PC-3 (cell line): ENCODE measurements at regions not wholly inside any gene's neighbourhood (a gene's known extent, or its start where the extent isn't known, plus 50 kb on each side); places are given as distances from the start of the nearest gene placed in this dataset.

Source experiments
- ATAC-seq: fragments of 200-7000 bp; cut with Tn5 transposase; 2 replicates; pipeline ENCODE4 v1.9.1; 2020; ENCODE audit warnings: mild to moderate bottlenecking, moderate library complexity
- BruUV-seq: library from RNA; stranded (reverse); fragments of 400-500 nt; replicated peaks from 2 replicates; lab custom pipeline; 2021; lab: Mats Ljungman, UMichigan
- CTCF ChIA-PET: fragments of 300-600 bp; sonication (Branson Sonifier 250); formaldehyde crosslinking; loops from one replicate; lab custom pipeline; 2022; ENCODE audit warnings: antibody characterized with exemption; lab: Charles Lee
- POLR2A ChIA-PET: fragments of 300-600 bp; sonication (Branson Sonifier 250); formaldehyde crosslinking; loops from one replicate; lab custom pipeline; 2022; ENCODE audit warnings: antibody characterized with exemption; ENCODE audit not compliant: unreplicated experiment; lab: Charles Lee
- DNase-seq: peaks from one replicate; pipeline ENCODE4 v3.0.0-alpha.2; 2015
- H2AFZ ChIP-seq: fragments of 300-600 bp; sonication (generic); 2 replicates; pipeline ENCODE4 v1.6.0; 2016; ENCODE audit warnings: antibody characterized with exemption, low read length
- H3F3A ChIP-seq: fragments of 300-600 bp; sonication (generic); one replicate; pipeline ENCODE4 v1.6.0; 2017; ENCODE audit warnings: antibody characterized with exemption, low read length, control low read depth, mild to moderate bottlenecking; ENCODE audit not compliant: unreplicated experiment
- H3K27ac ChIP-seq: fragments of 300-600 bp; sonication (generic); 2 replicates; pipeline ENCODE4 v1.5.1; 2016; ENCODE audit warnings: mild to moderate bottlenecking, low read length
- H3K27me3 ChIP-seq: fragments of 300-600 bp; sonication (generic); 2 replicates; pipeline ENCODE4 v1.6.1; 2016; ENCODE audit warnings: low read length, mixed read lengths
- H3K36me3 ChIP-seq: fragments of 300-600 bp; sonication (generic); 2 replicates; pipeline ENCODE4 v1.6.1; 2016; ENCODE audit warnings: low read depth, mixed run types, low read length, mixed read lengths
- H3K4me1 ChIP-seq: fragments of 300-600 bp; sonication (generic); 2 replicates; pipeline ENCODE4 v1.5.1; 2016; ENCODE audit warnings: low read length; ENCODE audit not compliant: insufficient read depth
- H3K4me2 ChIP-seq: fragments of 300-600 bp; sonication (generic); 2 replicates; pipeline ENCODE4 v1.6.0; 2016; ENCODE audit warnings: low read length
- H3K4me3 ChIP-seq: fragments of 300-600 bp; sonication (generic); 2 replicates; pipeline ENCODE4 v1.5.1; 2016; ENCODE audit warnings: mild to moderate bottlenecking, low read length, mixed read lengths
- H3K79me2 ChIP-seq: fragments of 300-600 bp; sonication (generic); 2 replicates; pipeline ENCODE4 v1.6.1; 2017; ENCODE audit warnings: low read length, mixed read lengths
- H3K9ac ChIP-seq: fragments of 300-600 bp; sonication (generic); 2 replicates; pipeline ENCODE4 v1.6.0; 2016; ENCODE audit warnings: mild to moderate bottlenecking, low read length
- H3K9me2 ChIP-seq: fragments of 300-600 bp; sonication (generic); replicated peaks from 2 replicates; pipeline ENCODE4 v1.6.1; 2016; ENCODE audit warnings: mixed run types, low read length, mixed read lengths
- H3K9me3 ChIP-seq: fragments of 300-600 bp; sonication (generic); 2 replicates; pipeline ENCODE4 v1.6.1; 2016; ENCODE audit warnings: low read length, mixed read lengths
- H4K20me1 ChIP-seq: fragments of 300-600 bp; sonication (generic); 2 replicates; pipeline ENCODE4 v1.6.1; 2016; ENCODE audit warnings: low read length, mixed read lengths
- EZH2 ChIP-seq: fragments of 300-600 bp; sonication (generic); IDR thresholded peaks from one replicate; pipeline ENCODE4 v1.6.1; 2017; ENCODE audit warnings: antibody characterized with exemption, mild to moderate bottlenecking, low read length; ENCODE audit not compliant: unreplicated experiment
- EZH2phosphoT487 ChIP-seq: fragments of 300-600 bp; sonication (generic); IDR thresholded peaks from 2 replicates; pipeline ENCODE4 v1.6.1; 2018; ENCODE audit warnings: mild to moderate bottlenecking, antibody characterized with exemption, low read length, borderline replicate concordance
- intact Hi-C: fragments of 100-400 bp; cut with micrococcal nuclease; formaldehyde crosslinking; loops from 2 replicates; pipeline ENCODE4 v1.9.0; 2023
- TF ChIP-seq, protein P1 (sequence below): fragments of 300-600 bp; sonication (generic); conservative IDR thresholded peaks from 2 replicates; pipeline ENCODE4 v1.5.1; 2017; ENCODE audit warnings: antibody characterized with exemption, low read depth, mild to moderate bottlenecking, low read length

DNA sequence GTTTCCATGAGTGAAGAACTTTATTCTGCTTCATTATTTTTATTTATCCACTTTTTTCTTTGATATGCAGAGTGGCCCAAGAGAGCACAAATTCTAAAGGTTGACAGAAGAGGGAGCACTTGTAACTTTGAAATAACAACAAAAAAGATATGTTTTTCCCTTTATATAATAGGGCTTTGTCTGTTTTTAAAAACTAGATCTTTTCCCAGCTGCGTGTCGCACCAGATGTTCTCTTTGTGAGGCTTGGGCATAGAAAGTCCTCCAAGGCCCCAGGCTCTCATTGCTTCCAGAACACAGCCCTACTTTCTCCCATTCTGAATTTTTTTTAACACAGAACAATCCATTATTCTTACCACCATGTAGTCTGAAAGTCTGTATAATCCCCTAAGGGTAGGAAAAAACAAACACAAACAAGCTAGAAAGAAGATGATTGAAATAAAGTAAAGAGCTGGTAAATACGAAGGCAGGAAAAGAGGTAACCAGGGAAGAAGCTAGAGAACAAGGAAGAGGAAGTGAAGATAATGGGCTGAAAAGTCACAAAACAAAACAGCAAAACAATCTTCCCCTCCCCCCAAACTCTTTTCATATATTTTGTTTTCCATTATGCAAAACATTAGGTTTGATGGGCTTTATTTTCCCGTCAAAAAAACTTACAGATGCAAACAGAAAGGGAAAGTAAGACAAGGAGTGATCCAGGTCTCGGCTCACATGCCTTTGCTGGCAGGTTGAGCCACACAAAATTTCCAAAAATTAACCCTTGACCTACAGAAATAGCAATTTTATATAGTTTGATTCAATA lies 160.4 kb downstream of the ABCA8 start:
- Histone ChIP-seq H3K27ac (no peak overlapping the region), H3K4me2 (peak overlapping the region; percentile 47)
- CTCF ChIA-PET, result interaction anchor here (0.5 to 1.3 kb wide), 9 partner anchors 22 to 532 kb away, joined by 3 to 8 read pairs (median 4); partner anchors contain the start of gene ABCA5

DNA sequence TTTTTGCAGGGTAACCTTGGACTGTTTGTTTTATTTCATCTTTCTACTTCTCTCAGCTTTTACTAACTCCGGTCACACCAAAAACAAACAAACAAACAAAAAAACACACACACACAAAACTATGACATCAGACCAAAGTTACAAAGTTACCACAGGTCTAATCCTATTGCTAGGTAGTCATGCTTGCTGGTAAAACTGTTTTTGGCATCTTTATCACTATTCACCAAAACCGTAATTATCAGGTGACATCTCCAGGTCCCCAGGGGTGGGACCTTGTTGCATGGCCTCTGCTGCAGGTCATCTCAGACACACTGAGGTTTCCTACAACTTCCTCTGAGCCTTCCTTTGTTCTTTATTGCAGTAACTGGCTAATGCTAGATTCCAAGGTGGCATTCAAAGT lies 162.3 kb downstream of the ABCA8 start:
- H3K4me2 ChIP-seq, result no peak overlapping the region
- no TSS peak for BruUV-seq
- H3K27ac ChIP-seq, result no peak overlapping the region
- no peak overlapping the region for H3K4me3 ChIP-seq
- ATAC-seq, result no peak
- no peaks in the 10 kb centered on the region for H4K20me1 ChIP-seq
- H3K4me1 ChIP-seq, result peaks cover 25% of the 10 kb centered on the region
- ChIA-PET POLR2A (no interaction called here), CTCF (no interaction called here)
- no peaks in the 10 kb centered on the region for H3F3A ChIP-seq
- DNase-seq, result no peak
- no peaks in the 10 kb centered on the region for H3K9me2 ChIP-seq
- H2AFZ ChIP-seq, result no peak overlapping the region
- intact Hi-C loops, result loop anchor here (5.0 kb wide), 2 partner anchors 44 to 69 kb away; no protein-coding TSS in a partner anchor
- H3K27me3 ChIP-seq, result no peaks in the 10 kb centered on the region
- H3K9ac ChIP-seq, result no peak overlapping the region
- TF ChIP-seq EZH2 (no peak), EZH2phosphoT487 (no peak)
- TF ChIP-seq, protein P1, sequence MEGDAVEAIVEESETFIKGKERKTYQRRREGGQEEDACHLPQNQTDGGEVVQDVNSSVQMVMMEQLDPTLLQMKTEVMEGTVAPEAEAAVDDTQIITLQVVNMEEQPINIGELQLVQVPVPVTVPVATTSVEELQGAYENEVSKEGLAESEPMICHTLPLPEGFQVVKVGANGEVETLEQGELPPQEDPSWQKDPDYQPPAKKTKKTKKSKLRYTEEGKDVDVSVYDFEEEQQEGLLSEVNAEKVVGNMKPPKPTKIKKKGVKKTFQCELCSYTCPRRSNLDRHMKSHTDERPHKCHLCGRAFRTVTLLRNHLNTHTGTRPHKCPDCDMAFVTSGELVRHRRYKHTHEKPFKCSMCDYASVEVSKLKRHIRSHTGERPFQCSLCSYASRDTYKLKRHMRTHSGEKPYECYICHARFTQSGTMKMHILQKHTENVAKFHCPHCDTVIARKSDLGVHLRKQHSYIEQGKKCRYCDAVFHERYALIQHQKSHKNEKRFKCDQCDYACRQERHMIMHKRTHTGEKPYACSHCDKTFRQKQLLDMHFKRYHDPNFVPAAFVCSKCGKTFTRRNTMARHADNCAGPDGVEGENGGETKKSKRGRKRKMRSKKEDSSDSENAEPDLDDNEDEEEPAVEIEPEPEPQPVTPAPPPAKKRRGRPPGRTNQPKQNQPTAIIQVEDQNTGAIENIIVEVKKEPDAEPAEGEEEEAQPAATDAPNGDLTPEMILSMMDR, result no peak
- no peaks in the 10 kb centered on the region for H3K79me2 ChIP-seq
- H3K36me3 ChIP-seq, result no peaks in the 10 kb centered on the region
- H3K9me3 ChIP-seq, result no peaks in the 10 kb centered on the region

More for the DNA sequence above, 160.4 kb downstream of the ABCA8 start:
- Histone ChIP-seq H3K36me3 (no peaks in the 10 kb centered on the region), H2AFZ (peak overlapping the region; percentile 77), H3K9me2 (no peaks in the 10 kb centered on the region), H3K4me1 (peaks cover 25% of the 10 kb centered on the region), H3K4me3 (no peak overlapping the region), H4K20me1 (no peaks in the 10 kb centered on the region), H3F3A (no peaks in the 10 kb centered on the region), H3K9me3 (no peaks in the 10 kb centered on the region), H3K9ac (peak overlapping the region; percentile 16; the same call in 1 of the 2 replicates), H3K27me3 (no peaks in the 10 kb centered on the region), H3K79me2 (no peaks in the 10 kb centered on the region)
- BruUV-seq, result no TSS peak
- DNase-seq (peak; percentile 57), ATAC-seq (peak; percentile 78)
- POLR2A ChIA-PET, result interaction anchor here (0.5 kb wide), 1 partner anchor 393 kb away, joined by 3 read pairs; no protein-coding TSS in a partner anchor
- intact Hi-C loops, result loop anchor here (1.0 to 5.0 kb wide), 7 partner anchors 18 to 440 kb away; no protein-coding TSS in a partner anchor
- no peak for TF ChIP-seq EZH2
- TF ChIP-seq, protein P1, result peak; percentile 77
